ENCODE measurements at regions not wholly inside any gene's neighbourhood (a gene's known extent, or its start where the extent isn't known, plus 50 kb on each side); places are given as distances from the start of the nearest gene placed in this dataset.

DNA sequence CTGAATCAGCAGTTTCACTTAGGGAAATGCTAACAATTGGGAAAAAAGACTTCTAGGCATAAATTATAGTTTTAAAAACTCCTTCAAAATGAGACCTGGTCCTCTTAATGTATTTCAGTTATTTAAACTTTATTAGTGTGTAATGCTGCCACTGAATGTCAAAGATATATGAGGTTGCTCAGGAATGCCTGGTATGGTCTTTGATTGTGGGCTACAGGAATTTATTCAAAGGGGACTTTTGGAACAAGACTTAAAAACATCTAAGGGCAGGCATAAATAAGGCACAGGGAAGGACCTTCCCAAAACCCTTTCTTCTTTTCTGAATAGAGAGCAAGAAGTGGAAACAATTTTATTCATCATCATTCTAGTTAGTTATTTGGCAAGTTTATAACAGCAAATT is 439.1 kb downstream of the TLL1 start:
- DNase-seq (no peak), ATAC-seq (ENCODE audit: low read depth) (no peak)
- Histone ChIP-seq H3K27me3 (ENCODE audit: control insufficient read depth, insufficient read depth, low read length) (no peaks in the 10 kb centered on the region), H3K9me1 (ENCODE audit: insufficient read depth, low read length) (no peaks in the 10 kb centered on the region), H3K14ac (replicated peaks; ENCODE audit: low read depth, low read length) (no peak overlapping the region), H2BK120ac (ENCODE audit: low read depth, low read length) (no peak overlapping the region), H3K9ac (ENCODE audit: low read depth, low read length) (no peak overlapping the region), H3K56ac (ENCODE audit: extremely low read depth, insufficient read depth, low read length) (no peak overlapping the region), H3K4me2 (ENCODE audit: low read depth, low read length) (no peak overlapping the region), H3K4ac (ENCODE audit: low read depth, low read length) (no peak overlapping the region), H3K36me3 (ENCODE audit: control insufficient read depth, insufficient read depth, low read length) (no peaks in the 10 kb centered on the region), H2AFZ (replicated peaks; ENCODE audit: low read length, poor library complexity) (no peak overlapping the region), H3K23ac (ENCODE audit: low read depth, low read length) (no peak overlapping the region), H2BK5ac (ENCODE audit: low read depth, low read length, poor library complexity, severe bottlenecking) (no peak overlapping the region), H2AK5ac (ENCODE audit: low read depth, low read length) (no peak overlapping the region), H4K8ac (ENCODE audit: low read depth in 2 of 2, low read length in 2 of 2) (no peak overlapping the region), H3K18ac (ENCODE audit: low read depth, low read length) (no peak overlapping the region), H2AK9ac (replicated peaks; ENCODE audit: low read depth, low read length, poor library complexity) (no peak overlapping the region), H2BK20ac (ENCODE audit: low read depth, low read length) (no peak overlapping the region), H2BK15ac (ENCODE audit: low read depth, low read length) (no peak overlapping the region), H4K5ac (ENCODE audit: low read depth, low read length) (no peak overlapping the region), H3K4me1 (ENCODE audit: control insufficient read depth, insufficient read depth, low read length) (no peaks in the 10 kb centered on the region), H3K9me3 (ENCODE audit: control insufficient read depth, insufficient read depth, low read length) (peaks cover 5% of the 10 kb centered on the region), H3K4me3 (ENCODE audit: insufficient read depth, low read depth, low read length) (no peak overlapping the region), H3K79me1 (ENCODE audit: low read depth in 1 of 2, low read length in 2 of 2) (no peaks in the 10 kb centered on the region), H4K20me1 (ENCODE audit: insufficient read depth, low read length) (no peaks in the 10 kb centered on the region), H4K91ac (ENCODE audit: insufficient read depth, low read depth, low read length) (no peak overlapping the region), H3K27ac (ENCODE audit: insufficient read depth, low read length) (no peak overlapping the region)
- intact Hi-C loops (cut with micrococcal nuclease) (no loop called here), in situ Hi-C loops (cut with MboI; ENCODE audit: low sequenced_read_pairs) (no loop called here), dilution Hi-C loops (cut with HindIII; ENCODE audit: low sequenced_read_pairs, unreplicated experiment) (no loop called here)
- BruUV-seq (replicated peaks) = no TSS peak
- TF ChIP-seq CHD1 (IDR thresholded peaks at IDR 0.05; ENCODE audit: low read depth, low read length) (no peak), MXI1 (IDR thresholded peaks at IDR 0.05; ENCODE audit: borderline replicate concordance, low read depth, low read length) (no peak), RFX5 (IDR thresholded peaks at IDR 0.05; ENCODE audit: low read depth, low read length) (no peak), BHLHE40 (IDR thresholded peaks at IDR 0.05; ENCODE audit: low read depth, low read length) (no peak), CEBPB (IDR thresholded peaks at IDR 0.05; ENCODE audit: low read depth, low read length) (no peak), NFE2L2 (IDR thresholded peaks at IDR 0.05; ENCODE audit: low read depth, low read length) (no peak), SMC3 (IDR thresholded peaks at IDR 0.05; ENCODE audit: low read depth, low read length) (no peak), RCOR1 (IDR thresholded peaks at IDR 0.05; ENCODE audit: insufficient replicate concordance, low read length) (no peak), POLR2A (IDR thresholded peaks at IDR 0.05; ENCODE audit: low read depth, low read length) (no peak), RAD21 (IDR thresholded peaks at IDR 0.05; ENCODE audit: low read length) (no peak)
- CTCF ChIA-PET = no interaction called here
- POLR2A ChIA-PET (ENCODE audit: unreplicated experiment) = no interaction called here

Data from IMR-90 (cell line).